HEK293T (cell line): ENCODE measurements at regions not wholly inside any gene's neighbourhood (a gene's known extent, or its start where the extent isn't known, plus 50 kb on each side); places are given as distances from the start of the nearest gene placed in this dataset.

Experiments
- CTCF ChIA-PET: fragments of 350-600 bp; formaldehyde crosslinking; extraction: SDS; loops from one replicate; lab custom pipeline; 2021; ENCODE audit warnings: antibody characterized with exemption, inconsistent platforms; lab: Yijun Ruan, JAX
- POLR2A ChIA-PET: fragments of 350-600 bp; formaldehyde crosslinking; extraction: SDS; loops from one replicate; lab custom pipeline; 2020; ENCODE audit warnings: antibody characterized with exemption, inconsistent platforms; lab: Yijun Ruan, JAX
- DNase-seq: peaks from one replicate; pipeline ENCODE4 v3.0.0; 2012; ENCODE audit warnings: mixed read lengths; ENCODE audit errors: extremely low spot score
- ARNT ChIP-seq: fragments of 450-650 bp; IDR thresholded peaks from 2 replicates; pipeline ENCODE4 v1.6.1; 2017; ENCODE audit warnings: mild to moderate bottlenecking
- BHLHE40 ChIP-seq: fragments of 450-650 bp; IDR thresholded peaks from 2 replicates; pipeline ENCODE4 v1.6.1; 2016; ENCODE audit warnings: mild to moderate bottlenecking, moderate library complexity, borderline replicate concordance
- CTBP1 ChIP-seq: fragments of 450-650 bp; IDR thresholded peaks from 2 replicates; pipeline ENCODE4 v1.6.1; 2016; ENCODE audit warnings: borderline replicate concordance
- ELF4 ChIP-seq: fragments of 450-650 bp; IDR thresholded peaks from 2 replicates; pipeline ENCODE4 v1.6.1; 2017; ENCODE audit warnings: antibody characterized with exemption
- FOXA1 ChIP-seq: fragments of 450-650 bp; IDR thresholded peaks from 2 replicates; pipeline ENCODE4 v1.6.1; 2016; ENCODE audit warnings: mild to moderate bottlenecking
- FOXK2 ChIP-seq: fragments of 450-650 bp; IDR thresholded peaks from 2 replicates; pipeline ENCODE4 v1.6.1; 2016; ENCODE audit warnings: mild to moderate bottlenecking
- FOXM1 ChIP-seq: fragments of 450-650 bp; IDR thresholded peaks from 2 replicates; pipeline ENCODE4 v1.6.1; 2017; ENCODE audit warnings: mild to moderate bottlenecking, borderline replicate concordance
- HDGF ChIP-seq: fragments of 450-650 bp; IDR thresholded peaks from 2 replicates; pipeline ENCODE4 v1.6.1; 2017; ENCODE audit warnings: antibody characterized with exemption, borderline replicate concordance
- L3MBTL2 ChIP-seq: fragments of 450-650 bp; conservative IDR thresholded peaks from 2 replicates; pipeline ENCODE4 v1.6.1; 2016; ENCODE audit warnings: mild to moderate bottlenecking
- LEF1 ChIP-seq: fragments of 450-650 bp; IDR thresholded peaks from 2 replicates; pipeline ENCODE4 v1.6.1; 2017; ENCODE audit warnings: mild to moderate bottlenecking, borderline replicate concordance
- NFRKB ChIP-seq: fragments of 450-650 bp; IDR thresholded peaks from 2 replicates; pipeline ENCODE4 v1.6.1; 2016; ENCODE audit warnings: mild to moderate bottlenecking, moderate library complexity
- PKNOX1 ChIP-seq: fragments of 450-650 bp; IDR thresholded peaks from 2 replicates; pipeline ENCODE4 v1.6.1; 2016
- SP1 ChIP-seq: fragments of 450-650 bp; IDR thresholded peaks from 2 replicates; pipeline ENCODE4 v1.6.1; 2017
- SUZ12 ChIP-seq: fragments of 450-650 bp; IDR thresholded peaks from 2 replicates; pipeline ENCODE4 v1.6.1; 2016; ENCODE audit warnings: mild to moderate bottlenecking
- TARDBP ChIP-seq: fragments of 450-650 bp; IDR thresholded peaks from 2 replicates; pipeline ENCODE4 v1.6.1; 2016
- ZNF384 ChIP-seq: fragments of 450-650 bp; IDR thresholded peaks from 2 replicates; pipeline ENCODE4 v1.6.1; 2016

- no peak for DNase-seq
- ChIA-PET CTCF (no interaction called here), POLR2A (no interaction called here)
- TF ChIP-seq SUZ12 = no peak
- no peak for TF ChIP-seq HDGF
- TF ChIP-seq PKNOX1 = no peak
- TF ChIP-seq BHLHE40 = no peak
- no peak for TF ChIP-seq NFRKB
- TF ChIP-seq L3MBTL2 = no peak
- TF ChIP-seq ARNT = no peak
- no peak for TF ChIP-seq LEF1
- no peak for TF ChIP-seq CTBP1
- no peak for TF ChIP-seq FOXK2
- TF ChIP-seq ELF4 = no peak
- no peak for TF ChIP-seq SP1
Measured at GRCh38 chr18:25685088-25685487, 333.1 kb upstream of the ZNF521 start.

DNA sequence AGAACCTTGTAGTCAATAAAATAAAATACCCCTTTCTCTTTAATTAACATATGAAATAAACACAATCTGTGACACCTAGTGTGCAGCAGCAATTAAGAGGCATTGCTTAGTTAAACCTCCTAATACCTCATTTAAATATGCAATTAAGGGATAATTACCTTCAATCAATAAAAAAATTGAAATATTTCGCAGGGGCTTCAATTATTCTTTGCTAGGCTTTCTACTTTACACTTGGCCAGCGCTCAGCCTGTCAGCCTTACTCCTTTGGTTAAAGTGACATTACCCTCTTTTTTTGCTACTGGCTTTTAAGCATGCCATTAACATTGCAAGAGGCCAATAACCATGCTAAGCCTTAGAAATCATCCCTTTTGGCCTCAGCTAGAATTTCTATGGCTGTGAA is 327.5 kb upstream of the ZNF521 start:
- DNase-seq = no peak
- ChIA-PET CTCF (no interaction called here), POLR2A (no interaction called here)
- TF ChIP-seq TARDBP = no peak
- no peak for TF ChIP-seq FOXK2
- no peak for TF ChIP-seq FOXM1
- no peak for TF ChIP-seq ZNF384
- TF ChIP-seq L3MBTL2 = no peak
- no peak for TF ChIP-seq PKNOX1
- no peak for TF ChIP-seq CTBP1
- no peak for TF ChIP-seq ARNT
- TF ChIP-seq ELF4 = no peak
- TF ChIP-seq FOXA1 = no peak
- no peak for TF ChIP-seq LEF1
- no peak for TF ChIP-seq BHLHE40
- TF ChIP-seq SP1 = no peak
- no peak for TF ChIP-seq NFRKB
- no peak for TF ChIP-seq SUZ12
- TF ChIP-seq HDGF = no peak

DNA sequence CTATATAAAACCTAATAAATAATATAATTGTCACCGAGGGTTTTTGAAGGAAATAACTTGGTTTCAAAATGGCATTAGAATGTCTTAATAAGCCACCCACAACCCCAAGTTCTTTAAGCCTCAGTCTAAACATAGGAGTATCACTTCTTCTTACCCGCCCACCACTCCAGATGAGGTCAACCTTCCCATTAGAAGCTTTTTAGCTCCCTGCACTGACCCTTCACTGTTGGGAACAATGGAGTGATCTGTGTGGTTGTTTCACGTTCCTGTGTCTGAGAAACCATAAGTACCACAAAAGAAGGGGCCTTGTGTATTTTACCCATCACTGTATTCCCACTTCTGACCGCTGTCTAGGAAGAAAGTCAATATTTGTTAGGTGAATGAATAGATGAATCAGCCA is 326.3 kb upstream of the ZNF521 start:
- POLR2A ChIA-PET = no interaction called here
- no peak for DNase-seq
- CTCF ChIA-PET = no interaction called here
- no peak for TF ChIP-seq NFRKB
- no peak for TF ChIP-seq PKNOX1
- no peak for TF ChIP-seq ARNT
- no peak for TF ChIP-seq LEF1
- TF ChIP-seq SUZ12 = no peak
- TF ChIP-seq BHLHE40 = no peak

- ChIA-PET CTCF (no interaction called here), POLR2A (no interaction called here)
- TF ChIP-seq ELF4 (no peak), SP1 (no peak), NFRKB (no peak), BHLHE40 (no peak), CTBP1 (no peak), HDGF (no peak), ZNF384 (no peak), TARDBP (no peak), FOXM1 (no peak), SUZ12 (no peak), L3MBTL2 (no peak), FOXK2 (no peak), ARNT (no peak), FOXA1 (no peak), PKNOX1 (no peak), LEF1 (no peak)
- no peak for DNase-seq
Measured at GRCh38 chr18:25675123-25675850, 323.3 kb upstream of the ZNF521 start.

DNA sequence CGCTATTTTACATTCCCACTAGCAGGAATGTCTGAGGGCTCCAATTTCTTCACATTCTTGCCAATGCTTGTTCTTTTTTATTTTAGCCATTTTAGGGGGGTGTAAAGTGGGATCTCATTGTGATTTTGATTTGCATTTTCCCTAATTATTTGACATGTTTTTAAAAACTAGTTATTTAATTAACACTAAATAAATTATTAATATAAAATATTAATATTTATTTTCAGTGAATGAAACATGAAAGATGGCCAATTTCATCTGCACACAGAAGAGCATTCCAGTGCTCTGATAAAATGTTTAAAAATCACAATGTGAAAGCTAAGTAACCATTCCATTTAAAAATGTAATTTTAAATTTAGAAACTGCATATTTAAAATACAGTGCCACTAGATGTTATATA is 322.2 kb upstream of the ZNF521 start:
- DNase-seq = no peak
- ChIA-PET POLR2A (no interaction called here), CTCF (no interaction called here)
- TF ChIP-seq LEF1 = no peak
- TF ChIP-seq PKNOX1 = no peak

GRCh38 chr18:25672490-25672889 is 320.5 kb upstream of the ZNF521 start:
- ChIA-PET CTCF (no interaction called here), POLR2A (no interaction called here)
- DNase-seq = peak; percentile 26
- no peak for TF ChIP-seq TARDBP
